HG03159 (cell line): ENCODE measurements at regions not wholly inside any gene's neighbourhood (a gene's known extent, or its start where the extent isn't known, plus 50 kb on each side); places are given as distances from the start of the nearest gene placed in this dataset.

Experiments
- ATAC-seq: cut with Tn5 transposase; IDR thresholded peaks from one replicate; pipeline ENCODE4 v1.9.1; 2021; ENCODE audit warnings: mild to moderate bottlenecking, moderate library complexity; ENCODE audit not compliant: unreplicated experiment

- ATAC-seq, result no peak
These were observed 264.8 kb upstream of the PTGER4 start for GRCh38 chr5:40414922-40415321.

GRCh38 chr5:40413743-40414142 lies 266.0 kb upstream of the PTGER4 start:
- ATAC-seq, result no peak

- no peak for ATAC-seq
These were observed 266.9 kb upstream of the PTGER4 start for GRCh38 chr5:40412771-40413170.

DNA sequence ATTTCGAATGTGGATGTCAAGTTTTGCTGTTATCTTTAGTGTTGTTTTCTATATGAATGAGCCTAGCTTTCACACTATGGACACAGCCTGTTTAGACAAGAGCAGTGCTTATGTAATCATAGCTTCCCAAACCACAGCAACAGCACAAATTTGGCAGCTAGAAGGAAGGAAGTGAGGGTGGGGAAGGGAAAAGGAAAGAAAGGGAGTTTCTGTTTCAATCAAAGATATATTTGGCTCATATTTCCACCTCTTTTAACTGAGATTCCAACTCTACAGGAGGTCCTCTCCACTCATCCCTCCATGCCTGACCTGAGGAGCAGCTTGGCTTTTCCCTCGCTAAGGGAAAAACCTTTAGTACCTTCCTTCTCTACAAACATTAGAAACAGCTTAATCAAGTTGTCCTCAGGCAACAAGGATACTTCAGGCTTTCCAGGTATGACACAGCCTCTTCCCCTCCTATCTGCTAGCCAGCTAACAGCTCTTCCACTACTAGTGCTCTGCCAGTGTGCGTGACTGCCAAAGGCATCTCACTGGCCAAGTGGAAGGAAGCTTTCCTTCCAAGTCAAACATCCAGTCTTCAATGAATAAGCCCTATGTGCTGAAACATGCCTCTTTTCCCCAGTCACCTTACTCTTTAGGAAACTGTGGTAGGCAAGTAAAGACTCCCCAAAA lies 268.6 kb upstream of the PTGER4 start:
- no peak for ATAC-seq

- ATAC-seq, result no peak
These were observed 269.4 kb upstream of the PTGER4 start for GRCh38 chr5:40410231-40410861.

DNA sequence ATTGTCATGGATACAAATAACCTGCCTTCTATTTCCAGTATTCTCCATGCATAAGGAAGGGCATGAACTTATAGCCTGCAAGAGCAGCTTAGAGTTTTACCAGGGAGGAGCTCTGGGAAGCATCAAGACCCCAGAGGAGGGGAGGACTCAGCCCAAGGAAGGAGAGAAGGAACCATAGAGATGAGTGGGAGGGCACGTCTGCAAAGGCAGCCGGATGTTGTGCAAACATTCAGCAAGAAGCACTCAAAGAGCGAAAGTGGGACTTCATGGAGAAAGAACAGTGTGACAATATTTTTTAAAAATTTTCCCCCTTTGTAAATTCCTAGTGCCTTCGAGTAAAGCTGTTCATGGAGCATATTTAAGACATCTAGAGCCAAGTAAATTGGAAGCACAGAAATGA lies 270.1 kb upstream of the PTGER4 start:
- ATAC-seq, result no peak

DNA sequence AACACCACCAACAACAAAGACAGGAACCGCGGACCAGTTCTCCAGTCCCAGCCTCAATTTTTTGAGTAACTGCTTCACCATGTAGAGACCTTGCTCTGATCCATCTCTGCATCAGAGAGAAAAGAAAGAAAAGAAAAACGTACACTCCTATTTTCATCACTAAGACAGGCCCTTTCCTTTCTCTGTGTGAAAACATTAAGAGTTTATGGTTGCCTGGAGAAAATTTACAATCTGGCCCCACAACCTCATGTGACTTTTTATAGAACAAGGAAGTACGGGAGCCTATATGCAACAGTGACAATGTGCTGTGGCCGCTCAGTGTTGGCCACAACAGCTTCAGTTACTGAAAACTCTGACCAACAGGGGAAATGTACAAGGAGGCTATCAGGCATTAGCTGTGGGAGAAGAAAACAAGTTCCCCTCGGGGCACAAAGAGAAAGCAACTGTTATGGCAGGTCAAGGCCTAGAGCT lies 272.9 kb upstream of the PTGER4 start:
- no peak for ATAC-seq

- ATAC-seq, result no peak
These were observed 273.5 kb upstream of the PTGER4 start for GRCh38 chr5:40405996-40406740.

DNA sequence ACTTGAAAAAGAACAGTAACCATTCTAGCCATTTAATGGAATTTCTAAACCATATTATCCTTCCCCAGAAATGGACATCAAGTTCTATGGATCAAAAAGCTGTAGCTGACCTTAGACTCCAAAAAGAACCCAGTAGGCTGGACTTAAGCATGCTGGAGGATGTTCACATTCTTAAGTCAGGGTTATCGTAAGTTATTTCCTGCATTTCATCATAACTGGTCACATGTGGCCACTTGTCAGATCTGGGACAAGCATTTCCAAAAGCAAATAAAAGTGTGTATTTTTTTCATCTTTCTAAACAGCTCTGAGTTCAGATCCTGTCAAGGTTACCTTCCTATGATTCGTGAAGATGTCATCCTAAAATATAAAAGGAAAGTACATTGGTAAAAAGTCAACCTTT lies 274.5 kb upstream of the PTGER4 start:
- ATAC-seq, result no peak

DNA sequence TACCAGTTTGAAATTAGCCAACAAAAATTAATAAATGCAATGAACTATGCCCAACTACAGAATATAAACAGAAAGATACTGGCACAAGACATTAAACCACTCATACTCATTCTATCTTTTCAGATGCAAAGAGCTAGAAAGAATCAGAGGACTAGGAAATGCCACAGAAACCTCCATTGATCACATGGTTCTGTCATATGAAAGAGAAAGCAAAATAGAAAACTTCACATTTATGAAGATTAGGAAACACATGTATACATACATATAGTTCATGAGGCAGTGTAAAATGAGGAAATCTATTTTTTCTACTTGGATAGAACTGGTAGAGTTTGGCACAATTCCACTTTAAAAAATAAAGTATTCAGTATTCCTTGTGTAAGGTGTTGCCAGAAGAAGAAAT lies 275.1 kb upstream of the PTGER4 start:
- ATAC-seq, result peak; percentile 67

DNA sequence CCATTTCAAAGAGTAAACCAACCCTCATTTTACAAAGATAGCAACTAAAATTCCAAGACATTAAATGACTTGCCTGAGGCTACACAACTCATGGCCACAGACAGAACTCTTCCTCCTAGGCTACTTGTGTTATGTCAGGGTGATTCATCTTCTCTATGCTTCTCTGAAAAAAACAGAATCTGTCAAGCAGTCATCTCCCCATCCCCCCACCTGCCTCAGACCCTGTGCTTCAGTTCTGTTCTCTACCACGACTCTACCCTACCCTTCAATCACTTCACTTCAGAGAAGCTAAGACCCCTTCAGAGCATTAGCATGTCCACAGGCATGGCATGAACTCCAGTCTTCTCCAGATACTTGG lies 277.7 kb upstream of the PTGER4 start:
- no peak for ATAC-seq

DNA sequence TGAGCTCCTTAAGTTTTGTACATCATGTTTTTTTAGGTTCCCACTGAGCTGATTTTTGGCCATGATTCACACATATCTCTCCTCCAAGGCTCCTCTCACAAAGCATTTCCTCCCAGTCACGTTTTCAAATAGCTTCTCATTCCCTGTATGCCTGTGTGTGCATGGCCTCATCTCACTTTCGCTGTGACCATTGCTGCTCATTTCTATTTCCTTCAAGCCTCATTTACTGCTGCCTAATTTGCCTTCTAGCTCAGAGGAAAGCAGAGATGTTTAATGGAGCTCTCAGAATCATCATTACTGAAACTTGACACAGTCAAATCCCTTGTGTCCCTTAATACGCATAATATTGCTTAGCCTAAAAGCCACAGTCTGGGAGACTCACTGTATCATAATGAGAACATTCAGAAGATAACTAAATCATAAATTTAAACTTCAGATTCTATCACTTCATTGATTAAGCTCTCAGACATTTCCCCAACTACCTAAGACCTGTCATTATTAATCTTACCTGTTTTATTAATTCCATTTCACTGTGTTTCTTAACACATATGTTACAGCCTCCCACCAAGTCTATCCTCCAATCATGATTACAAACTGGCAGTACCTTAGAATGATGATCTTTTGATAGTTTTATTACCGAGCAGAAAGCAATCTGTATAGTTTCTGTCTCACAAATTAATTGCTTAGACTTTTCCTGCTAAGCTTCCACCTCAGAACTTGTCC lies 278.3 kb upstream of the PTGER4 start:
- ATAC-seq, result peak; percentile 45

DNA sequence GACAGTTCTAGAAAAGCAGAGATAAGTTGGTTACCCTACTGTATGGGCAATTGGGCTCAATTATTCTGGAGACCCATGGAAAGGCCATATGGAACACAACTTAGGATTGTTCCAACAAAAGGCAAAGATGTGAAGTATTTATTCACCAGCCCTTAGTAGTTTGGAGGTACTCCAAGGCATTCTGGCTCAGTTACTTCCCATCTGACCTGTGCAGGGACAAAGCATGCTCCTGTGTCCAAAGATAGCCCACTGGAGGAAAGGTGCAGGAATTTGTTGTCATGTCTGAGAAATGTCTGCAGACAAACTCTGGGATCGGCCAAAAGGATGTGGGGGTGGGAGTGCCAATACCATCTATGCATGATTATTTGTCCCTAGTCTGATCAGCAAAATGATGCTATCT lies 279.5 kb upstream of the PTGER4 start:
- no peak for ATAC-seq

- ATAC-seq, result no peak
These were observed 280.4 kb upstream of the PTGER4 start for GRCh38 chr5:40399349-40399748.

- ATAC-seq, result no peak
These were observed 281.7 kb upstream of the PTGER4 start for GRCh38 chr5:40397976-40398375.

DNA sequence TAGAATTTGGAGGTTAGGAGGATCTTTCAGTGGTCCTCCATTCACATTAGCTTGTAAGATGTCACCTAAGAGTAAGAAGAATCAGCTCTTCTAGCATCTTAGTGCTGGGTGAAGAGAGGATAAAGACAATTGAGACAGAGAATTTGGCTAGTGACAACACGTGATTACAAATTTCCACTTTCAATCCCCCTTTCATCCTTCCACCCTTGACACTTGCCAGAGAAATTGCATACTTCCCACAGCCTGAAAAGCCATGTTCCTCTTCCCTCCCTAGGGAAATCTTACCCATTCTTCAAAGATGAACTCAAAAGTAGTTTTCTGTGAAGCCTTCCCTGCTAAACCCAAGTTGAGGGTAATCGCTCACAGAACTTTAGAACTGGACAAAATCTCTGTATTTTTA lies 282.6 kb upstream of the PTGER4 start:
- ATAC-seq, result no peak

DNA sequence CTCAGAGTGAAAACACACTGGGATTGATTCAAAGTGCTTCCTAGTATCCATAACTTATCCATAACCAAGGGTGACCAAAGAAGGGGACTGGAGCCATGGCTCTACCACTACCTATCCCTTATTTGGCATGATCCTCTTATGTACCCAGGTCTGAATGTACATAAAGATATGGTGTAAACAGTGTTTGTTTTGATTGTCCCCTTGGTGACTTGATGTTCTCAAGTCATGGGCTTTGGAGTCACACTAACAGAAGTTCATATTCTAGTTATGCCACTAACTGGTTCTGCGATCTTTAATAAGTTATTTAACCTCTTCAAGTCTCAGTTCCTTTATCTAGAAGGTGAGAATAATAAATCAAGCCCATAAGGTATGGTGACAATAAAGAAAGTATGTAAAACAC lies 283.4 kb upstream of the PTGER4 start:
- no peak for ATAC-seq

DNA sequence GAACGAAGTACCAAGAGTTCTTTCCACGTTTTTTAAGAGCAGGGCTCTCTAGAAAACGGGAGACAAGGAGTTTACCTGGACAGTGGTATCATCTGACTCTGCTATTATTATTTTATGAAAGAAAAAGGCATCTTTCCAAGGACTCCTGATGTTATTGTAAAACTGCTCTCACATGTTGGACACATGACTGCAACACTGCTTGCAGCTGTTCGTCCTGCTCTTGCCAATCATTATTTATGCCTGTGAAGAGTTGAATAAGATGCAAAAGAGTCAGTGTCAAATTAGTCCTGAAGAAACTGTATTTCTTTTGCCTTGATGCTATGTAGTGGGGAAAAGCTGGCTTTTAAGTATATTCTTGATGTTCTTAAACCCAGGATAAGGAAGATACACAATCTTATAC lies 284.5 kb upstream of the PTGER4 start:
- no peak for ATAC-seq

GRCh38 chr5:40394698-40395097 lies 285.0 kb upstream of the PTGER4 start:
- ATAC-seq, result no peak

DNA sequence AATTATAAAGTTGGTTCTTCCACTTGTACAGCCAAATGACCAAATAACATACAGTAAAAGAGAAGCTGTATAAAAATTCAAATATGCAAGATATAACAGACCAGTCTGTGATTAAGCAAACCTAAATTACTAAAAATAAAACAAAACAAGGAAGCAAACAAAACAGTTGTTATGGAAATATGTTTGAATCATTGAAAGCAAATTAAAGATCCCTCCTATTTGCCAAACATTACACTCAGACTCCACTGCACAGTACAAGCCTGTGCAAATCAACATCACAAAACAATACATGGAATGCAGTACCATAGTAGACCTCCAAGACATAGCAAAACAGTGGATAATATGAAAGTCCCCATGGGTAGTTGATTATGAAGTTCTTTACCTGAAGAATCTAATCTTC lies 288.1 kb upstream of the PTGER4 start:
- no peak for ATAC-seq

GRCh38 chr5:40390281-40391149 lies 289.2 kb upstream of the PTGER4 start:
- ATAC-seq, result no peak
